H9 (cell line): ENCODE measurements at regions not wholly inside any gene's neighbourhood (a gene's known extent, or its start where the extent isn't known, plus 50 kb on each side); places are given as distances from the start of the nearest gene placed in this dataset.
A peak's percentile ranks its signal among the peaks of the same experiment; 100 is the strongest.

Experiments used
- DNase-seq: peaks from one replicate; pipeline ENCODE4 v3.0.0-alpha.2; 2017
- H2AFZ ChIP-seq: one replicate; pipeline ENCODE4 v1.6.1; 2013; ENCODE audit warnings: mild to moderate bottlenecking, low read length, control low read depth, moderate library complexity
- H2AK5ac ChIP-seq: 2 replicates; pipeline ENCODE4 v1.6.1; 2013; ENCODE audit warnings: low read length, control low read depth, mixed read lengths; ENCODE audit not compliant: insufficient read length
- H2BK120ac ChIP-seq: one replicate; pipeline ENCODE4 v1.6.1; 2013; ENCODE audit warnings: low read depth, mild to moderate bottlenecking, low read length, control low read depth, inconsistent platforms; ENCODE audit not compliant: poor library complexity, severe bottlenecking
- H2BK12ac ChIP-seq: 2 replicates; pipeline ENCODE4 v1.6.1; 2013; ENCODE audit warnings: low read length, control low read depth, mixed read lengths, low read depth; ENCODE audit not compliant: insufficient read length
- H2BK15ac ChIP-seq: 2 replicates; pipeline ENCODE4 v1.6.1; 2013; ENCODE audit warnings: low read depth, low read length, control low read depth
- H2BK20ac ChIP-seq: one replicate; pipeline ENCODE4 v1.6.1; 2013; ENCODE audit warnings: low read depth, mild to moderate bottlenecking, low read length, control low read depth, inconsistent platforms; ENCODE audit not compliant: poor library complexity, severe bottlenecking
- H2BK5ac ChIP-seq: 2 replicates; pipeline ENCODE4 v1.6.1; 2013; ENCODE audit warnings: low read length, control low read depth, mixed read lengths; ENCODE audit not compliant: insufficient read length
- H3K14ac ChIP-seq: 2 replicates; pipeline ENCODE4 v1.6.1; 2013; ENCODE audit warnings: low read length, control low read depth; ENCODE audit not compliant: insufficient read depth
- H3K18ac ChIP-seq: 2 replicates; pipeline ENCODE4 v1.6.1; 2013; ENCODE audit warnings: low read depth, mild to moderate bottlenecking, mixed read lengths, low read length, control low read depth; ENCODE audit not compliant: insufficient read length
- H3K23ac ChIP-seq: 2 replicates; pipeline ENCODE4 v1.6.1; 2013; ENCODE audit warnings: low read length, control low read depth, mixed read lengths, low read depth; ENCODE audit not compliant: insufficient read length
- H3K23me2 ChIP-seq: 2 replicates; pipeline ENCODE4 v1.6.1; 2013; ENCODE audit warnings: low read depth, mild to moderate bottlenecking, mixed read lengths, low read length, control low read depth; ENCODE audit not compliant: insufficient read length, poor library complexity, severe bottlenecking
- H3K27ac ChIP-seq: 2 replicates; pipeline ENCODE4 v1.5.1; 2013; ENCODE audit warnings: low read length, control low read depth, mixed read lengths, low read depth; ENCODE audit not compliant: insufficient read length
- H3K27me3 ChIP-seq: 2 replicates; pipeline ENCODE4 v1.6.1; 2013; ENCODE audit warnings: low read length, control low read depth, inconsistent platforms; ENCODE audit not compliant: insufficient read depth
- H3K4ac ChIP-seq: 2 replicates; pipeline ENCODE4 v1.6.1; 2013; ENCODE audit warnings: low read depth, mild to moderate bottlenecking, control low read depth, inconsistent platforms, low read length, moderate library complexity
- H3K4me1 ChIP-seq: 2 replicates; pipeline ENCODE4 v1.6.1; 2013; ENCODE audit warnings: low read length, control low read depth, inconsistent platforms; ENCODE audit not compliant: insufficient read depth
- H3K4me2 ChIP-seq: 2 replicates; pipeline ENCODE4 v1.6.1; 2013; ENCODE audit warnings: low read length, control low read depth, mixed read lengths; ENCODE audit not compliant: insufficient read length, insufficient read depth
- H3K56ac ChIP-seq: 2 replicates; pipeline ENCODE4 v1.6.1; 2013; ENCODE audit warnings: low read depth, mild to moderate bottlenecking, mixed read lengths, low read length, control low read depth; ENCODE audit not compliant: insufficient read length
- H3K79me1 ChIP-seq: 2 replicates; pipeline ENCODE4 v1.6.1; 2013; ENCODE audit warnings: low read depth, mild to moderate bottlenecking, moderate library complexity, low read length, control low read depth, inconsistent platforms; ENCODE audit not compliant: insufficient read depth, poor library complexity, severe bottlenecking
- H3K79me2 ChIP-seq: 2 replicates; pipeline ENCODE4 v1.6.1; 2013; ENCODE audit warnings: low read length, control low read depth, inconsistent platforms; ENCODE audit not compliant: insufficient read depth
- H3K9ac ChIP-seq: 2 replicates; pipeline ENCODE4 v1.6.1; 2013; ENCODE audit warnings: low read length, control low read depth, mixed read lengths; ENCODE audit not compliant: insufficient read length; ENCODE audit errors: extremely low read depth
- H3K9me3 ChIP-seq: one replicate; pipeline ENCODE4 v1.6.1; 2013; ENCODE audit warnings: low read depth, low read length, inconsistent platforms; ENCODE audit not compliant: control insufficient read depth
- H3T11ph ChIP-seq: one replicate; pipeline ENCODE4 v1.6.1; 2013; ENCODE audit warnings: mild to moderate bottlenecking, low read length, control low read depth, inconsistent platforms
- H4K20me1 ChIP-seq: one replicate; pipeline ENCODE4 v1.6.1; 2013; ENCODE audit not compliant: control insufficient read depth, insufficient read length, insufficient read depth
- H4K5ac ChIP-seq: 2 replicates; pipeline ENCODE4 v1.6.1; 2013; ENCODE audit warnings: low read depth, mild to moderate bottlenecking, mixed read lengths, low read length, control low read depth; ENCODE audit not compliant: insufficient read length
- H4K8ac ChIP-seq: replicated peaks from 2 replicates; pipeline ENCODE4 v1.6.1; 2013; ENCODE audit warnings: low read length, control low read depth, mixed read lengths, low read depth; ENCODE audit not compliant: insufficient read length
- H4K91ac ChIP-seq: 2 replicates; pipeline ENCODE4 v1.6.1; 2013; ENCODE audit warnings: low read depth, mild to moderate bottlenecking, moderate library complexity, mixed read lengths, low read length, control low read depth; ENCODE audit not compliant: insufficient read length
- H3K27ac Mint-ChIP-seq, 3 experiments: 2 replicates in 2 of 3; 3 replicates in 1 of 3; pipeline ENCODE4 v1.8.0; 2020 to 2021; ENCODE audit warnings: mixed read lengths in 3 of 3, mild to moderate bottlenecking in 1 of 3, moderate library complexity in 1 of 3
- H3K27me3 Mint-ChIP-seq: 2 replicates; pipeline ENCODE4 v1.8.0; 2021; ENCODE audit warnings: low read depth, mild to moderate bottlenecking, moderate library complexity, mixed read lengths
- H3K36me3 Mint-ChIP-seq, 3 experiments: 2 replicates in 2 of 3; 3 replicates in 1 of 3; pipeline ENCODE4 v1.8.0; 2020 to 2021; ENCODE audit warnings: low read depth in 3 of 3, mixed read lengths in 3 of 3; ENCODE audit not compliant: insufficient read depth in 1 of 3
- H3K4me1 Mint-ChIP-seq, 2 experiments: 2 replicates each; pipeline ENCODE4 v1.8.0; 2020; ENCODE audit warnings: mixed read lengths in 2 of 2
- H3K4me3 Mint-ChIP-seq, 2 experiments: 2 replicates in 1 of 2; 3 replicates in 1 of 2; pipeline ENCODE4 v1.8.0; 2020 to 2021; ENCODE audit warnings: mild to moderate bottlenecking in 2 of 2, mixed read lengths in 2 of 2, moderate library complexity in 1 of 2
- H3K9me3 Mint-ChIP-seq, 2 experiments: 2 replicates in 1 of 2; 3 replicates in 1 of 2; pipeline ENCODE4 v1.8.0; 2020; ENCODE audit warnings: mild to moderate bottlenecking in 2 of 2, mixed read lengths in 2 of 2, moderate library complexity in 1 of 2
- WGBS: extraction: QIAGEN DNeasy Blood & Tissue Kit; methylation state at CpG from one replicate; pipeline ENCODE4 v1.1.7; 2013; ENCODE audit warnings: missing lambda C conversion rate, low lambda C conversion rate, mixed read lengths; ENCODE audit not compliant: insufficient read length; ENCODE audit errors: extremely low coverage; 5-methylcytosine and 5-hydroxymethylcytosine counted together
- TF ChIP-seq, protein P1 (sequence below): fragments of 200-600 bp; sonication (generic); conservative IDR thresholded peaks from 3 replicates; pipeline ENCODE4 v1.8.0; 2021; ENCODE audit warnings: antibody characterized with exemption, mild to moderate bottlenecking

DNA sequence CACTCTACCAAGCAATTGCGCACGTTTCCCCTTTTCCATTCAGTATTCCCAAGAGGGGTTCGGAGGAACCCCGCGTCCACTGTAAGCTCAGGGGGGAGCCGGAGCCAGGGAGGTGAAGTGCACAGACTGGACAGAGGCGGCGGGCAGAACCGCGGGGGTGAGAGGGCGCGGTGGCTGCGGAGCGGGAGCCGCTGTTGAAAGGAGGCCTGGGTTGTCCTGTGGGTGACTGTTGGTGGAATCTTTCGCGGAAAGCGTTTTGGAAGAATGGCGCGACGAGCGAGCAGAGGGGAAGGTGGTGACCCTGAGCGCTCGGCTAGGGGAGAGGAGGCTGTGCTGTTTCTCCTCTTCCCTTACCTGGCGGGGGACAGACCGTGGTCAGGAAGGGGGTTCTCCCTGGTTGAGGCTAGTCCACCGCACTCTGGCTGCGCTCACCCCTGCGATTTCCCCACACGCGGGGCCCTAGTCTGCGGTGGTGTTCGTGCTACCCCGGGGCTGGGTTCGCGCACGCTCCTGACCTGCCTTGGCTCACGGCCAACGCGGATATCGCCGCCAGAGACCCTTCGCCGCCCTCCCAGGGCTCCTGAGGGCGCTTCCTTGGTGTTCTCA lies 92.8 kb downstream of the PRKAB2 start:
- H3K36me3 Mint-ChIP-seq, result peaks cover 0 to 2% (median 0%) of the 10 kb centered on the region in 3 experiments; a peak in 1 of 7 replicates
- H2AFZ ChIP-seq, result no peak overlapping the region
- no peak overlapping the region for H3K23ac ChIP-seq
- no peak overlapping the region for H2BK120ac ChIP-seq
- no peaks in the 10 kb centered on the region for H3K9me3 ChIP-seq
- peaks cover 22 to 30% of the 10 kb centered on the region in 2 experiments for H3K4me1 Mint-ChIP-seq
- H3K56ac ChIP-seq, result no peak overlapping the region
- peaks cover 23% of the 10 kb centered on the region for H3K23me2 ChIP-seq
- peaks cover 4% of the 10 kb centered on the region for H4K20me1 ChIP-seq
- no peaks in the 10 kb centered on the region for H3K79me1 ChIP-seq
- H3K27ac ChIP-seq, result no peak overlapping the region
- H3K4me1 ChIP-seq, result no peaks in the 10 kb centered on the region
- TF ChIP-seq, protein P1, sequence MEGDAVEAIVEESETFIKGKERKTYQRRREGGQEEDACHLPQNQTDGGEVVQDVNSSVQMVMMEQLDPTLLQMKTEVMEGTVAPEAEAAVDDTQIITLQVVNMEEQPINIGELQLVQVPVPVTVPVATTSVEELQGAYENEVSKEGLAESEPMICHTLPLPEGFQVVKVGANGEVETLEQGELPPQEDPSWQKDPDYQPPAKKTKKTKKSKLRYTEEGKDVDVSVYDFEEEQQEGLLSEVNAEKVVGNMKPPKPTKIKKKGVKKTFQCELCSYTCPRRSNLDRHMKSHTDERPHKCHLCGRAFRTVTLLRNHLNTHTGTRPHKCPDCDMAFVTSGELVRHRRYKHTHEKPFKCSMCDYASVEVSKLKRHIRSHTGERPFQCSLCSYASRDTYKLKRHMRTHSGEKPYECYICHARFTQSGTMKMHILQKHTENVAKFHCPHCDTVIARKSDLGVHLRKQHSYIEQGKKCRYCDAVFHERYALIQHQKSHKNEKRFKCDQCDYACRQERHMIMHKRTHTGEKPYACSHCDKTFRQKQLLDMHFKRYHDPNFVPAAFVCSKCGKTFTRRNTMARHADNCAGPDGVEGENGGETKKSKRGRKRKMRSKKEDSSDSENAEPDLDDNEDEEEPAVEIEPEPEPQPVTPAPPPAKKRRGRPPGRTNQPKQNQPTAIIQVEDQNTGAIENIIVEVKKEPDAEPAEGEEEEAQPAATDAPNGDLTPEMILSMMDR, result no peak
- no peak overlapping the region for H4K5ac ChIP-seq
- H2BK5ac ChIP-seq, result no peak overlapping the region
- H3K79me2 ChIP-seq, result no peaks in the 10 kb centered on the region
- no peak overlapping the region for H3K9ac ChIP-seq
- no peak overlapping the region for H3K18ac ChIP-seq
- no peak overlapping the region; the same call in 1 of the 2 replicates for H3K14ac ChIP-seq
- no peak overlapping the region for H3K4ac ChIP-seq
- no peak overlapping the region for H2BK20ac ChIP-seq
- no peak overlapping the region for H4K91ac ChIP-seq
- H3K27ac Mint-ChIP-seq, result no peak overlapping the region
- H3K4me2 ChIP-seq, result peak overlapping the region; percentile 63
- peaks cover 0 to 6% of the 10 kb centered on the region in 2 experiments; a peak in 1 of 5 replicates for H3K9me3 Mint-ChIP-seq
- WGBS, result no CpG with 5 or more reads among the region's 45 CpGs
- peaks cover 69% of the 10 kb centered on the region for H3K27me3 ChIP-seq
- no peak overlapping the region for H2AK5ac ChIP-seq
- H3K27me3 Mint-ChIP-seq, result peaks cover 98% of the 10 kb centered on the region
- H2BK12ac ChIP-seq, result no peak overlapping the region
- H3K4me3 Mint-ChIP-seq, result peak overlapping the region; percentile 55 to 77
- H3T11ph ChIP-seq, result no peak overlapping the region
- no peak for DNase-seq
- no peak overlapping the region for H4K8ac ChIP-seq
- no peak overlapping the region for H2BK15ac ChIP-seq
